Activated CD4-positive, alpha-beta T cell treated with anti-CD3 and anti-CD28 coated beads, Interleukin-2, Interleukin-6, amounts not matched to agents 100 ng/mL and 50 ng/mL, durations not matched to agents 16 hours and 8 hours (primary cell): ENCODE measurements at regions not wholly inside any gene's neighbourhood (a gene's known extent, or its start where the extent isn't known, plus 50 kb on each side); places are given as distances from the start of the nearest gene placed in this dataset.
"Not testable (repeated sequence)": the region's sequence is repeated elsewhere in the genome, so short reads cannot be mapped to it uniquely, and the experiment has no call there.

Experiments used
- DNase-seq: peaks from one replicate; pipeline ENCODE4 v3.0.0-alpha.2; 2020

GRCh38 chr11:116328851-116329250 is 443.9 kb downstream of the BUD13 start:
- no peak for DNase-seq

GRCh38 chr11:116328391-116328790 is 444.4 kb downstream of the BUD13 start:
- no peak for DNase-seq

DNA sequence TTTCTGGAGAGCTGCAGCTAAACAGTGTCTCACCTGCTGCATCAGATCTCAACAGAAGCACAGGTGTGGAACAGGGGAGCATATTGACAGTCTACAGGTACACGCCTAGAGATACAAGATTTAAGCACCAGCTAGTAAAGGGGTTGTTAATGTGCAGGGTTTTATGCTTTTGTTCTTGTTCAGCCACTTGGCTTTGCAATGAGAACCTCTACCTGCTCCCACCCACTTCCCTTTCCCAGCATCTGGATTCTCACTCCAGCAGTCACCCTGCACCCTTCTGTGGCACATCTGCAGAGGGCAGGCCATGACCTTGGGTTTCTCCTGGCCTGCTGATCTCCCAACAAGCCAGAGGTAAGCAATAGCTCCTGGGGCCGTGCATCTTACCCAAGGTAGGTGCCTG is 446.6 kb downstream of the BUD13 start:
- DNase-seq: no peak

DNA sequence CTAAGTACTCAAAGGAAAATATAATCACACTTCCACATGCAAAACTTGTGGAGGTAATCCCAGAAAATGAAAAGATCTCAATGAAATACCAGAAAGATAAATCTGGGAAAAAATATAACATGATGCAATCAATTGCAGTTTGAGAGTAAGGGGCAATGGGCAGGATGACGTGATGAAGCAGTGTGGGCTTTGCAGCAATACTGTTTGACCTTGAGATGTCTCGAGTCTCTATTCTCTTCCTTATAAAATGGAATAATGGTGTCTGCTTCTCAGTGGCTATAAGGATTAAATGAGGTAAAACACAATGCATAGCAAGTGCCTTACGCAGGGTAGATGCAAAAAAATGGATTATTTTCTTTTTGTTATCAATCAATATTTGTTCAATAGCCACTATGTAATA is 447.5 kb downstream of the BUD13 start:
- DNase-seq: no peak

GRCh38 chr11:116324077-116324476 is 448.7 kb downstream of the BUD13 start:
- not testable (repeated sequence) for DNase-seq

GRCh38 chr11:116317212-116317611 is 455.6 kb downstream of the BUD13 start:
- DNase-seq: no peak

DNA sequence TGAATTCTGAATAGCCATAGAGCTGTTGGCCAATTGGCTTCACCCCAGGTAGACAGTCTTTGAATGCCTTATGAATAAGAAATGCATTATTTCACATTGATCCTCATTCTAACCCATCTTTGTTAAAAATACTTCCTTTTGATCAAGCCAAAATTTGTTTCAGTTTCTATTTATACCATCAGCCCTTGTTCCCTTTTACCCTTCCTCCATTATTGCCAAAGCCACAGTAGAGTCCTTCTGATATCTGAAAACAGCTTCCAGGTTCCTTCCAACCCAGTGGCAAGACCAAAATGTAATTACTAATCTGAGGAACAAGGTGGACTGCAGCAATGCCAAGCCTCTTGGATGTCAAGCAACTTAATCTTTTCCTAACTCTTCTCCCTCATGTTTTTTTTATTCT is 458.8 kb downstream of the BUD13 start:
- DNase-seq: no peak

- no peak for DNase-seq
Measured at GRCh38 chr11:116312570-116313391, 460.0 kb downstream of the BUD13 start.

GRCh38 chr11:116311206-116311605 is 461.6 kb downstream of the BUD13 start:
- no peak for DNase-seq

DNA sequence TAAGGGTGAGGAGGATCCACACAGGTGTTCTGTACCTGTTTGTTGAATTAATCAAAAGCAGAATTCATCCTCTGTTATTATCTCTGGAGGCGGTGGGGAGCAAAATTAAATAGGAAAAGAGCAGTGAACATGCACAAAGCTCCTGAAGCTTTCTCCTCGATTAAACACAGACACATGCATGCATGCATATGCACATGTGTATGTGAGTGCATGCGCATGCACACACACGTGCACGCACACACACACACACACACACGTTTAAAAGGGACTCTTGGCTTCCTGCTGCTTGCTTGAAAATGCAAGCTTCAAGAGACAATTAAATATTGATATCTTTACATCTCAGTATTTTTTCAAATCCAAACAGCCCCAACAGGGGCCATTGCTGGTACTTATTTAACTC is 462.1 kb downstream of the BUD13 start:
- no peak for DNase-seq

DNA sequence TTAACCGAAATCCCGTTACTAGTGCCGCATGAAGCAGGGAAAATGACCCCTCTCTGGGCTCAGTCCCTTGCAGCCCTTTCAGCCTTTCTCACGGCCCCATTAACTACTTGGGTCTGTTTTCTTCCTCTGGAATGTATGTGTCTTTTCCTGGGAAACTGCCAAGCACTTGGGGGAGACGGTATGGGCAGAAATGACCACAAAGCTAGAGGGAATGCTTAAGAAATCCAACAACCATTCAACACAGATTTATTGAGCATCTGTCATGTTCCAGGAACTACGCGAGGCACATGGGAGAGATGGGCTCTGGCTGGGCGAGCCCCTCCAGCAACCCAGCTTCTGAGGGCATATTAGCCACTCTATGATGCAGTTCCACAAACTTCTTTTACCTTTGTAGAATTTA is 462.6 kb downstream of the BUD13 start:
- no peak for DNase-seq

GRCh38 chr11:116309446-116309845 is 463.3 kb downstream of the BUD13 start:
- DNase-seq: no peak

DNA sequence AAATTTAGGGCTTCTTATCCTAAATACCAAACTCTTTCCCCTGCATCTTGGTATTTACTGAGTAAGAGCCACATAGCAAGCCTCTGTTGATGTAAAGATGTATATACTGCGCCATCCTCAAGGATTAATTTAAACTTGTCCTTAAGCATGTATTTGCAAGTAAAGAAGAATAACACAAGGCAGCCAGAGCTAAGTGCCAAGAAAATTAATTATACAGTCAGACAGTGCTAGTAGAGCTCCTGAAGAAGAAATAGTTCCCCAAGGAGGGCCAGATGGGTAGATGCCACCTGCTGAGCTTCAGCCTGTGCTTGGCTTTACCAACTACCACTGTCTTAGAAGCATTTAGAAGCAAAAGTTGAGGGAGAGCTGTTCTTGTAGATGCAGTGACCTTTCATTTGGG is 470.0 kb downstream of the BUD13 start:
- DNase-seq: no peak

DNA sequence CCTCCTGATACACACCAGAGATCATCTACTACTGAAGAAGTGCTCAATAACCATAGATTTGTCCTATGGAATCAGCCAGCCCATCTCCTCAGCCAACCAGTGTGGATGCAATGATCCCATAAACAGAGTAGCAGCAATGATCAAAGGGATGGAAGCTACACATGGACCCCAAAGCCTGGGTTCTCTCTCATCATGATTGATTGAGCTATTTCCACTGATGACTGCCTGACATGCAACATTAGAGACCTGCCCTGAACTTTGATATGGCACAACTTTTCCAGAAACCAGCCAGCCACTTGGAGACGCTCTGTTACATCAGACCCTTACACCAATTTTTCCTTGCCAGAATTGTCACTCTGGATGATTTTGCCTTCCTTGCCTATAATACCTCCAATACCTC is 471.6 kb downstream of the BUD13 start:
- DNase-seq: no peak

GRCh38 chr11:116300232-116300631 is 472.6 kb downstream of the BUD13 start:
- no peak for DNase-seq

DNA sequence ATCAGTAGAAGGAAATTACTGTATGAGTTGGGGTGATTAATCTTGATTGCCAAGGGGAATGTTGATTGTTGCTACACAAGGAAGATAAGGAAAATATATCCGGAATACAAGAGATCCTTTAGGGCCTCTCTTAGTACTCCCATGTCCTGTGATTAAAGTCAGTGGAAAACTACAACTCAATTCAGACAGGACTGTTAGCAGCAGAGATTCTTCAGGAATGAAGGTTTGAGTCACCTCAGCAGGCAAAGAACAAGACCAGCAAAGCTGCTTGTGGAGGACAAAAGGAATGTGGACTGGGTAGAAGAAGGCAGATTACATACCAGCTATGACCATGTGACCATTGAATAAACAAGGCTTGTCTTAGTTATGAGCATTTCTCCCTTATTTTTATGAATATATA is 478.2 kb downstream of the BUD13 start:
- DNase-seq: no peak

GRCh38 chr11:116287866-116288265 is 484.9 kb downstream of the BUD13 start:
- no peak for DNase-seq

- no peak for DNase-seq
Measured at GRCh38 chr11:116285026-116285425, 487.8 kb downstream of the BUD13 start.

DNA sequence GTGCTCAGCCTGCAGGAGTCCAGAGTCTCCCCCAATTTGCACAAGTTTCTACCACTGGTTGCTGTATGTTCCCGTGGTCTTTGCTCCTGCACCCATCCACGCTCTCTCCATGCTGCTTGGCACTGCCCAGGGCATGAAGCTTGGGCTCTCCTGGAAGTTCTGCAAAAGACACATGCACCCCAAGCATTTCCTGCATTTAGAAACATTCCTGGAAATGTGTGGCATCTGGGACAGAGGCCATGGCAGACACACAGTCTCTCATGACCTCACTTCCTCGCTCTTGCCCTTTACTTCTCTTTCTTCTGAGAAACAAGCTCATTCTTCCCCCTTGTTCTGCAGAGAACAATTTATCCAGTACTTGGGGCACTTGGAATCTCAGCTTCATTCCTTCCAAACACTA is 489.5 kb downstream of the BUD13 start:
- no peak for DNase-seq

DNA sequence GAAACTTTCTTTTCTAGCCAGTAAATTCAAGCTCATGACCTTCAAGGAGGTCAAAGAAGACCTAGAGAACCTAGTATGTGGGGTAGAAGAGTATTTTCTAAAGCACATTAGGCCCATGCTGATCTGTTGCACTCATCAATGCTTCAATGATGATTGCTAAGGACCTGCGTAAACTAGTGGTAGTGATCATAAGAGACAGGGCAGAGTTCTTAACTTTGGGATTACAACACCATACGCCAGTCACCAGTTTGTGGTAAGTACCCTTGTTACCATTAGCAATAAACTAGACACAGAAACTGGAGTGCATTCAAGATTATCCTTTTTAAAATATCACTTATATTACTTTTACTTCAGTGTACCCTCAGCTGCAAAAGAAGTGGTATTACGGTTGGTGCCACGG is 490.3 kb downstream of the BUD13 start:
- no peak for DNase-seq

- no peak for DNase-seq
Measured at GRCh38 chr11:116281173-116282160, 491.3 kb downstream of the BUD13 start.

- DNase-seq: no peak
Measured at GRCh38 chr11:116279511-116279910, 493.3 kb downstream of the BUD13 start.

DNA sequence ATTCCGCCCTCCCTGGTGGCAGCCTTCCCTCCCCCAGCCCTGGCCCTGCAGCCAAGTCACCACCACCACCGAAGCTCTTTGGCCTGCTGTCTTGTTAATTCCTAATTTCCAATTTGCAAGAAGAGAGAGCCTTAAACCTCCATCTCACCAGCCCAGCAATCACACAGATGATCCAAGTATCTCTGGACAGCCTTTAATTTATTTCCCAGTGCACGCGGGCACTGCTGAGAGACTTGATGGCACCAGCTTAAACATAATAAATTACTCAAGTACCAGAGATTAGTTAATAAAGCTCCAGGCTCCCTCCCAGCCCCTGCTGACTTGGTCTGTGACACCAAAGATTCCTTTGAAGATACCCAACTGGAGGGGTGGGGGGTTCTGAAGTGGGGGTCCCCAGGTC is 494.7 kb downstream of the BUD13 start:
- no peak for DNase-seq
